IPS-18c (cell line): ENCODE measurements at regions not wholly inside any gene's neighbourhood (a gene's known extent, or its start where the extent isn't known, plus 50 kb on each side); places are given as distances from the start of the nearest gene placed in this dataset.
"Not testable (repeated sequence)": the region's sequence is repeated elsewhere in the genome, so short reads cannot be mapped to it uniquely, and the experiment has no call there.

Experiments used
- H3K4me3 ChIP-seq: 2 replicates; pipeline ENCODE4 v1.7.0; 2013; ENCODE audit warnings: low read depth, mild to moderate bottlenecking, low read length, moderate library complexity; ENCODE audit not compliant: insufficient read depth
- H3K9me3 ChIP-seq: one replicate; pipeline ENCODE4 v1.6.1; 2013; ENCODE audit warnings: mild to moderate bottlenecking, low read length, moderate library complexity; ENCODE audit not compliant: control insufficient read depth, insufficient read depth

DNA sequence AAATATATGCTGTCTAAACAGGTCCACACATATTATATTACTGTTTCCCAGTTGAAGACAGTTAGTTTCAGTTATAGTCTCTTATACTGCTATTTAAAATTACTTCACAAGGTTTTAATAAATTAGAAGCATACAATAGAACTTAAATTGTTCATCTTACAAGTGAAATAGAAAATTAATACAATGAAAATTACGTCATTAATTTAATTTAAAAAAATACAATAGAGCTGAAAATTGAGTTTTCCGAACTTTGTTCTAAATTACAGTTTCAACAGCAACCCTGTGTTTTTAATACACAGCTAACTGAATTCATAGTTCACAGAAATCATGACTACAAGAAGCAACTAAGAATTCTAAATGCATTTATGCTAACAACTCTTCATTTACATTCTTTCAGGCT lies 525.7 kb upstream of the FOXG1 start:
- H3K9me3 ChIP-seq, result no peaks in the 10 kb centered on the region
- no peak overlapping the region for H3K4me3 ChIP-seq

DNA sequence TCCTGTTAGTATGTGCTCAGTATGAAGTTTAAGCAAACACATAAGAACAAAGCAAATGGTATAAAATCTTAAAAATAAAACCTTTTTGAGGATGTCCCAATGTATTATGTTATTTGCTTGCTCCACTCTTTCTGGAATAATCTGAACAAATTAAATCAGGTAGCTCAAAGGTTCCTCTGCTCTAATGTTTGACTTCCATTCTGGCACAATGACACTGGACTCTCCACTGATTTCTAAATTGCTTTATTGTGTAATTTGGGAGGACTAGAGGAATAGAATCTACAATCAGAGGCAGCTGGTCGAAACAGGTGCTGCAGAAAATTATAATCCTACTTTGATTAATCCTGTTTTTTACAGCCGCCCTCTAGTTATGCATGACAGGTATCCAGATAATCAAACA lies 523.7 kb upstream of the FOXG1 start:
- Histone ChIP-seq H3K9me3 (no peaks in the 10 kb centered on the region), H3K4me3 (no peak overlapping the region)

DNA sequence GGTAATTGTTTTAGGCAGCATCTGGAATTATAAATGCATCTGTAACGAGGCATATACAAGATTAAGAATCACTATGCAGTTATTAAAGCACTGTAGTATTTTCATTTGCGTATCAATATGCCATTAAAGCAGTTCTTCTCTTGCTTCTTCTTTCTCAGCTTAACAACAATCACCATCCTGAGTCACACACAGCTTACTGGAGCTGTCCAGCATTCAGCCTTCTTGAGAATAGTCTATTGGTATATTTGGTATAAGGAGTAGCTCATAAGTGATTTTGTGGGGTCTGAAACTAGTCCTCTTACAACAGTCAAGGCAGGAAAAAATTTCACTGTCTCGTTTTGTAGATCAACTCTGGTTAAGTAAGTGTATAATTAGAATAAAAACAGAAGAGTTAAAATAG lies 523.0 kb upstream of the FOXG1 start:
- no peak overlapping the region for H3K4me3 ChIP-seq
- H3K9me3 ChIP-seq, result no peaks in the 10 kb centered on the region

DNA sequence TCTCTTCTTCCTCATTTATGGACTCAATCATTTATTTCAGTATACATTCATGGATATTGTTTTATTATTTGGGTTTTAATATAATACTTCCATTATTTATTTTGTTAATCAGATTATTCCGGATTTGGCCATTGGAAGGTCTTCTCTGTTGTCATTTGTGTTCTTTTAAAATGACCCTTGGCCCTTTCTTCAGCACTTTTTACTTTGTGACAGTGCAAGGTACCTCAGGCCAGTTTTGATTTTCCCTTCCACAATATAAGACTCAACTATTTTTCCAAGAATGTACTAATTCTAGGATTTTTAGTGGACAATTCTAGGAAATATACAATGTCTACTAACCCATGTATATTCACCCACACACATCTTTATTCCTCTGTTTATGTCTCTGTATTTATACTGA lies 521.4 kb upstream of the FOXG1 start:
- Histone ChIP-seq H3K9me3 (no peaks in the 10 kb centered on the region), H3K4me3 (no peak overlapping the region)

DNA sequence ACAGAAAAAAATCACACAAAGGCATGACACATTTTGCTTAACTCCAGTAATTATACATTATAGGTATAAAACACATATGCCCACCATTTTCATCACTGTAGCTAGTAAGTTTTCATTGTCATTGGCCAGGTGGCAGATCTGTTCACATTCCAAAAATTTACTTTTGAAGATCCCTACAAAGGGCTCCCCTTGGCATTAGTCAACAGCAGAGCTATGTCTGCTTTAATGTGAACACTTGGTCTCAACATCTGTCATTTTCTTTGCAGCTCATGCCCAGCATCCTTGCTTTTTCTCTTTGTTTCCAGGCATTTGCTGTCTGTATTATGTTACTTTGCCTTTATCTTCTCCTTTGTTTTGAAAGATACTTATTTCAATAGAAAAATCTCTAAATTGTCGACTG lies 519.1 kb upstream of the FOXG1 start:
- H3K4me3 ChIP-seq, result no peak overlapping the region
- H3K9me3 ChIP-seq, result no peaks in the 10 kb centered on the region

DNA sequence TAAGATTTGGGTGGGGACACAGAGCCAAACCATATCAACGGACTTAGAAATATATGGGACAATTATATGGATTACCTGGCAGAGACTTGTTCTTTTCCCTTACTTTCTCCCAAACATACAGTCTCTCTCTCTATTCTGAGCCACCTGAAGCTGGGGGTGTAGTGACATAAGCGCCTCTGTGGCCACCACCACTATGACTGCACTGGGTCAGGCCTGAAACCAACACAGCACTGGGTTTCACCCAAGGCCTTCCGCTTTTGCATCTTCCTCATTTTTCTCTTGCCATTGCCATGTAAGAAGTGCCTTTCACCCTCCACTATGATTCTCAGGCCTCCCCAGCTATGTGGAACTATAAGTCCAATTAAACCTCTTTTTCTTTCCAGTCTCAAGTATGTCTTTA lies 514.5 kb upstream of the FOXG1 start:
- not testable (repeated sequence) for H3K4me3 ChIP-seq, H3K9me3 ChIP-seq

DNA sequence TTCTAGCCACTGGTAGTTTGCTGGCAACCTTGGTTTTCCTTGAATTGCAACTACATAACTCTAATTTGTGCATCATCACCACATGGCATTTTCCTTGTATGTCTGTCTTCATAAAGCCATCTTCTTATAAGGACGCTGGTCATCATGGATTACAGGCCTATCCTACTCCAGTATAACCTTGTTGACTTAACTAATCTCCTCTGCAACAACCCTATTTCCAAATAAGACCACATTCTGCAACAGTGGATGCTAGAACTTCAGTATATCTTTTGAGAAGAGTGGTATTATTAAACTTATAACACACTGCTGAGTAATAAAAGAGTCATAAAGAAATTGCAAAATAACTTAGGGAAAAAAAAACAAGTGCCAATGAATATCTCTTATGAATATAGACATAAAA lies 511.8 kb upstream of the FOXG1 start:
- Histone ChIP-seq H3K9me3 (no peaks in the 10 kb centered on the region), H3K4me3 (no peak overlapping the region)

DNA sequence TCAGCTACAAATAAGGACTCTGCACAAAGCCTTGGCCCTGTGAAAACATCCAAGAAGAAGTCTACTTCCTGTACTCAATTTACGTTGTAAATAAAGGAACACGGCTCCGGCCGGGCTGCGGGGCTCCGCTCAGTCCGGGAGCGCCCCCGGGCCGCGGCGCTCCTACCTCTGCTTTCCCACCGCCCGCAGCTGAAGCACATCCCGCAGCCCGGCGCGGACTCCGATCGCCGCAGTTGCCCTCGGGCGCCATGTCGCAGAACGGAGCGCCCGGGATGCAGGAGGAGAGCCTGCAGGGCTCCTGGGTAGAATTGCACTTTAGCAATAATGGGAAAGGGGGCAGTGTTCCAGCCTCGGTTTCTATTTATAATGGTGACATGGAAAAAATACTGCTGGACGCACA lies 502.3 kb upstream of the FOXG1 start:
- no peaks in the 10 kb centered on the region for H3K9me3 ChIP-seq
- H3K4me3 ChIP-seq, result no peak overlapping the region

DNA sequence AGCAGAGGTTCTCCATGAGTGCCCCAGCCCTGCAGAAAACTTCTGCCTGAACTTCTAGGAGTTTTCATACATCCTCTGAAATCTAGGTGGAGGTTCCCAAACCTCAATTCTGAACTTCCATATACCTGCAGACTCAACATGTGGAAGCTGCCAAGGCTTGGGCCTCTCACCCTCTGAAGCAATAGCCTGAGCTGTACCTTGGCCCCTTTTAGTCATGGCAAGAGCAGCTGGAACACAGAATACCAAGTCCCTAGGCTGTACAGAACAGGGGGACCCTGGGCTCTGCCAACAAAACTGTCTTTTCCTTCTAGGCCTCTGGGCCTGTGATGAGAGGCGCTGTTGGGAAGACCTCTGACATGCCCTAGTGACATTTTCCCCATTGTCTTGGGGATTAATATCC lies 494.3 kb upstream of the FOXG1 start:
- Histone ChIP-seq H3K4me3 (no peak overlapping the region), H3K9me3 (peaks cover 2% of the 10 kb centered on the region)

DNA sequence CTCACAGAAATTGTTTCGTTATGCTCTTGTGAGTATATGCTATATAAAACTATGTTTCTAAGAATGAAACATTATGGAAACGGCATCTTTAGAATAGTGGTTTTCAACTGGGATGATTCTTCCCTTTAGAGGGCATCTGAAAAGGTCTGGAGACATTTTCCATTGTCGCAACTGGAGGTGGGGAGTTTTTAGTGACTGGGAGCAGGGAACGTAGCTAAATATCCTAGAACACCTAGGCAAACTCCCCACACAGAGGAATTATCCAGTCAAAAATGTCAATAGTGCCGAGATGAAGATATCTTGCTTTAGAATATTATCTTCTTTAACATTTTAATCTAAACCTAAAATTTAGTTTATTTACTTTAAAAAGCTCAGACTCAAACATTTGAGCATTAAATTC lies 486.1 kb upstream of the FOXG1 start:
- Histone ChIP-seq H3K9me3 (no peaks in the 10 kb centered on the region), H3K4me3 (no peak overlapping the region)

DNA sequence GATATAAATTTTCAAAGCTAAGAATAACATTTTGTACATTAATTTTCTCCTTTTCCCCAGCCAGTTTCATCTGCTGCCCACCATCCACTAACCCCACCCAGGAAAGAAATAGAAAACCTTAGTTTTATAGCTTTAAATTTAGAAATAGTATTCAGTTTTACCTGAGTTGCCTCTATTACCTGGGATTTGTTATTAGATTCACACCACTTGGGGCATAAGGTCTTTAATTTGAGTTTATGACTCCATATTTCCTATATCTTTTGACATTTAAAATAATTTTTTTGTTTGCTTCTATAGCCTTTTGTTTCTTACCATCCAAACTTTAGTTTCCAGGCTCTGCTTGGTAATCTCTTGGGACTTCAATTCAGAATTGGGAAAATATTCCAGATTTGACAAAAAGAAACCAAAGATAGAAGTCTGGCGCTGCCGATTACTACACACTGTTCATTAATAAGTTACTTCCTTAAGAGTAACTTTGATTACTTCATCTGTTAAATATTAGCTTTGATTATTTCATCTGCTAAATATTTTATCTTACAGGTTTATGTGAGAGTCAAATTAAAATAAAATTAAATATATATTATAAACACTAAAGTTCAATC lies 485.5 kb upstream of the FOXG1 start:
- Histone ChIP-seq H3K4me3 (no peak overlapping the region), H3K9me3 (no peaks in the 10 kb centered on the region)

DNA sequence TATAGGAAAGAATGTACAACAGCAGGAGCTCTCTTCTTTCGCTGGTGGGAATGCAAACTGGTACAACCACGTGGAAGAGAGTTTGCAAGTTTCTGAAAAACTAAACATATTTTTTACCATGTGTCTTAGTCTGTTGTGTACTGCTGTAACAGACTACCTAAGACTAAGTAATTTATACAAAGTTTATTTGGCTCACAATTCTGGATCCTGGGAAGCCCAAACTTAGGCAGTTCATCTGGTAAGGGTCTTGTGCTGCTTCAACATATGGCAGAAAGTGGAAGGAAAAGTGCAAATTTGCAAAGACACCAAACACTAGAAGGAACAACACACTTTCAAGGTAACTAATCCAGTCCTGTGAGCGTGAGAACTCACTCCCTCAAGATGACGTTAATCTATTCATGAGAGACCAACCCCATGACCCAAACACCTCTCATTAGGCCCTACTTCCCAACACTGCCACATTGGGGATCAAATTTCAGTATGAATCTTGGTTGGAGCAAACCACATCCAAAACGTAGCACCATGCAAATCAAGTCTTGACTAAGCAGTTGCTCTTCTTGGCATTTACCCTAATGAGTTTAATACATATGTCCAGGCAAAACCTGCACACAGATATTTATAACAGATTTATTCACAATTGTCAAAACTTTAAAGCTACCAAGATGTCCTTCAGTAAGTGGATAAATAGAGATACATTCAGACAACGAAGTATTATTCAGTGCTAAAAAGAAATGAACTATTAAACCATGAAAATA lies 481.9 kb upstream of the FOXG1 start:
- Histone ChIP-seq H3K4me3 (no peak overlapping the region), H3K9me3 (no peaks in the 10 kb centered on the region)

DNA sequence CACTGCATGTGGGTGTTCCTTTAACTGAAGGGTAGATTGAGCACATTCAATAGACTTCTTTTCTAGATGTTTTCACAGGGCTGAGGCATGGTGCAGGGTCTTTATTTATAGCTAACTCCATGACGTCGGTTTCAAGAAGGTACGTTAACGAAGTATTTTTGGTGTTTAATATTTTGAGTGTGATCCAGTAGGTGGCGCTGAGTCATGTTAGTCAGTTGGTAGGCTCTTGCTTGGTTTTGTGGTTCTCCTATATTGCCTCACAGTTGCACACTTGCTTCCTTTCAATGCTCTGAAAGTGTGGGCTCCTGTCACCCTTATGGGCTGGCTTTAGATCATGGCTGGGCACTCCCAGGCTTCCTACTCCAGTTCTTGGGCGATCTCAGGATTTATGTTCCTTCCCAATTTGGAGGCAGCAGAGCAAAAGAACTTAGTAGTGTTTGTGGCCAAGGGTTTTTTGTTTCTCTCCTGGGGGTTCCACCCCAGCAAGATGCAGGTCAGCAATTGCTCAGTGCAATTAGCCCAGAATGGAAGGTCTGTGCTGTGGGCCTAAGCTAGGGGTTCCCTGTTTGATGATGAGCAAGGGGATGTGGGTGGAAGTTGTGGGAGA lies 471.6 kb upstream of the FOXG1 start:
- H3K9me3 ChIP-seq, result no peaks in the 10 kb centered on the region

DNA sequence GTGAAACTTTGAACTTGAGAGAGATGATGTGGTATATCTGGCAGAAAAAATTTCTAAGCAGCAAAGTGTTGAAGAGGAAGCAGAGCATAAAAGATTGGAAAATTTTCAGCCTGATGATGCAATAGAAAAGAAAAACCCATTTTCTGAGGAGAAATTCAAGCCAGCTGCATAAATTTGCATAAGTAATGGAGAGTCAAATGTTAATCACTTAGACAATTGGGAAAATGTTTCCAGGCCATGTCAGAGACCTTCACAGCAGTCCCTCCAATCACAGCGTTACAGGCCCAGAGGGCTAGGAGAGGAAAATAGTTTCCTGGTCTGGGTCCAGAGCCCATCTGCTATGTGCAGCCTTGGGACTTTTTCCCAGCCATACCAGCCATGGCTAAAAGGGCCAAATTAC lies 469.0 kb upstream of the FOXG1 start:
- Histone ChIP-seq H3K4me3 (no peak overlapping the region), H3K9me3 (no peaks in the 10 kb centered on the region)

More for the DNA sequence above, 471.6 kb upstream of the FOXG1 start:
- no peak overlapping the region for H3K4me3 ChIP-seq

DNA sequence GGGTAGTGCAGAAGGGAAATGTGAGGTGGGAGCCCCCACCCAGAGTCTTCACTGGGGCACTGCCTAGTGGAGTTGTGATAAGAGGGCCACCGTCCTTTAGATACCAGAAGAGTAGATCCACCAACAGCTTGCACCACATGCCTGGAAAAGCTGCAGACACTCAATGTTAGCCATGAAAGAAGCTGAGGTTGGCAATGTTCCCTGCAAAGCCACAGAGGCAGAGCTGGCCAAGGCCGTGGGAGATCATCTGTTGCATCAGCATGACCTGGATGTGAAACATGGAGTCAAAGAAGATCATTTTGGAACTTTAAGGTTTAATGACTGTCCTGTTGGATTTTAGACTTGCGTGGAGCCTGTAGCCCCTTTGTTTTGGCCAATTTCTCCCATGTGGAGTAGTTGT lies 468.4 kb upstream of the FOXG1 start:
- no peak overlapping the region for H3K4me3 ChIP-seq
- no peaks in the 10 kb centered on the region for H3K9me3 ChIP-seq

DNA sequence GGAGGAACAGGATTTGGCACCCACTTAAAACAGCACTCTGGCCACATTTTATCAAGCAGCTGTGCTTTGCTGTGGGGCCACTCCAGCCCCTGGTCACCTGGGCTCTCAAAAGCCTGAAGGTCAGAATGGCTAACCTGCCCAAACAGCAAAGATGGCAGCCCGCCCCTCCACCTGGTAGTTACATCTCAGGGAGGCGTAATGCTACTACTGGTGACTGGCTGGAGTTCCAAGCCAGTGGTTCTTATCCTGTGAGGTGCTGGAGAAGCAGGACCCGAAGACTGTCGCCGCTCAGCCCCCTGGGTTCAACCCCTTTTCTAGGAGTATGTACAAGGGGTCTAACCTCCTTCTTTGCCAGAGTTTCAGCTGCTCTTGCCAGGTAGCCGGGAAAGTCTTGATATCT lies 467.4 kb upstream of the FOXG1 start:
- H3K4me3 ChIP-seq, result no peak overlapping the region

DNA sequence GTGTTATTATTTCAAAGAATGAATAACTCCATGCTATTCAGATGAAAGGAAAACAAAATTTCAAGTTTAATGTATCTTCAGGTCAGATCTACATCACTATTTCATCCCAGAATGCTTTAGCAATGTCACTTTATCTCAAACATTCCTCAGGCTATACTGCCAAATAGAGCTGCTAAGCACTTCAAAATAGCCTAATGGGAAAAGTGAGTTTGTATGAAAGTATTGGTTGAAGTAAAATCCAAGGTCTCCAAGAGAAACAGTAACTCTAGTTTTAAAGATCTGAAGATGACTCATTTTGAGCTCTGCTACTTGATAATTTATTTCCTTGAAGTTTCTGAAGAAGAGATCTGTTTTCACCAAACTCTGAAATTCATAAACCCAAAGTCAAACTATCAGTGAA lies 466.2 kb upstream of the FOXG1 start:
- no peaks in the 10 kb centered on the region for H3K9me3 ChIP-seq
- H3K4me3 ChIP-seq, result no peak overlapping the region

More for the DNA sequence above, 467.4 kb upstream of the FOXG1 start:
- no peaks in the 10 kb centered on the region for H3K9me3 ChIP-seq

DNA sequence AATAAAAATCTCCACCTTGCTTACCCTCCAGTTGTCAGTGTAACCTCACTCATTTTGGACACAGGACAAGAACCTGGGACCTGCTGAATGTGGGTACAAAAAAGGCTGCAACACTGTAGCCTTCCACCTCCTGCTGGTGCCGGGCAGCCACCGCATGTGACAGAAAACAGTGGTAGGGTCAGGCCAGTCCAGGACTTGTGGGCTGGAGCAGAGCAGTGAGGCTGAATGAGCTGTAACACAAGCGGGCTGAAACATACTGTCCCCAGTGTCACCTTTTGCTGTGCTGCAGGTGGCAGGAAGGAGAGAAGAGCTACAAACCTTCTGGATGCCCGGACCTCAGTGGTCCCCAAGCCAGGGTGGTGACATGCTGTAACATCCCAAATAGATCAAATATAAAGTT lies 465.4 kb upstream of the FOXG1 start:
- Histone ChIP-seq H3K4me3 (no peak overlapping the region), H3K9me3 (no peaks in the 10 kb centered on the region)
